Ishikawa (cell line): ENCODE measurements at regions not wholly inside any gene's neighbourhood (a gene's known extent, or its start where the extent isn't known, plus 50 kb on each side); places are given as distances from the start of the nearest gene placed in this dataset.

Experiments used
- EP300 ChIP-seq: IDR thresholded peaks from 2 replicates; pipeline ENCODE4 v1.6.1; 2012; ENCODE audit warnings: borderline replicate concordance
- FOXM1 ChIP-seq: IDR thresholded peaks from 2 replicates; pipeline ENCODE4 v1.6.1; 2012; ENCODE audit warnings: low read depth, borderline replicate concordance
- MAX ChIP-seq: IDR thresholded peaks from 2 replicates; pipeline ENCODE4 v1.6.1; 2012
- TAF1 ChIP-seq: IDR thresholded peaks from 2 replicates; pipeline ENCODE4 v1.6.1; 2012; ENCODE audit warnings: low read depth, mild to moderate bottlenecking
- TCF12 ChIP-seq: IDR thresholded peaks from 2 replicates; pipeline ENCODE4 v1.6.1; 2012; ENCODE audit warnings: low read depth
- TEAD4 ChIP-seq: IDR thresholded peaks from 2 replicates; pipeline ENCODE4 v1.6.1; 2012
- YY1 ChIP-seq: IDR thresholded peaks from 2 replicates; pipeline ENCODE4 v1.6.1; 2012; ENCODE audit warnings: low read depth
- TF ChIP-seq, protein P1 (sequence below): IDR thresholded peaks from 2 replicates; pipeline ENCODE4 v1.6.1; 2012; ENCODE audit warnings: low read depth, mild to moderate bottlenecking
- TF ChIP-seq, protein P2 (sequence below): IDR thresholded peaks from 2 replicates; pipeline ENCODE4 v1.6.1; 2012

DNA sequence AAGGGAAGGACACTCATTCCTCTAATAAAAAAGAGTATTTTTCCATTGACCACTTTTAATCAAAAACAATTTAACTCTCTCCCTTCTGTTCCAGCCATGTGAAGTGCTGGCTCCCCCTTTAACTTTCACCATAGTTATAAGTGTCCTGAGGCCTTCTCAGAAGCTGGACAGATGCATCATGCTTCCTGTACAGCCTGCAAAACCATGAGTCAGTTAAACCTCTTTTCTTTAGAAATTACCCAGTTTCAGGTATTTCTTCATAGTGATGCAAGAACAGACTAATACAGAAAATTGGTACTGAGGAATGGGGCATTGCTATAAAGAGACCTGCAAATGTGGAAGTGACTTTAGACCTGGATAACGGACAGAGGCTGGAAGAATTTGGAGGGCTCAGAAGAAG, 643.6 kb upstream of the DDX18 start:
- TF ChIP-seq EP300 (no peak), FOXM1 (no peak), YY1 (no peak), TAF1 (no peak), TEAD4 (no peak), TCF12 (no peak), MAX (no peak)
- TF ChIP-seq, protein P1, sequence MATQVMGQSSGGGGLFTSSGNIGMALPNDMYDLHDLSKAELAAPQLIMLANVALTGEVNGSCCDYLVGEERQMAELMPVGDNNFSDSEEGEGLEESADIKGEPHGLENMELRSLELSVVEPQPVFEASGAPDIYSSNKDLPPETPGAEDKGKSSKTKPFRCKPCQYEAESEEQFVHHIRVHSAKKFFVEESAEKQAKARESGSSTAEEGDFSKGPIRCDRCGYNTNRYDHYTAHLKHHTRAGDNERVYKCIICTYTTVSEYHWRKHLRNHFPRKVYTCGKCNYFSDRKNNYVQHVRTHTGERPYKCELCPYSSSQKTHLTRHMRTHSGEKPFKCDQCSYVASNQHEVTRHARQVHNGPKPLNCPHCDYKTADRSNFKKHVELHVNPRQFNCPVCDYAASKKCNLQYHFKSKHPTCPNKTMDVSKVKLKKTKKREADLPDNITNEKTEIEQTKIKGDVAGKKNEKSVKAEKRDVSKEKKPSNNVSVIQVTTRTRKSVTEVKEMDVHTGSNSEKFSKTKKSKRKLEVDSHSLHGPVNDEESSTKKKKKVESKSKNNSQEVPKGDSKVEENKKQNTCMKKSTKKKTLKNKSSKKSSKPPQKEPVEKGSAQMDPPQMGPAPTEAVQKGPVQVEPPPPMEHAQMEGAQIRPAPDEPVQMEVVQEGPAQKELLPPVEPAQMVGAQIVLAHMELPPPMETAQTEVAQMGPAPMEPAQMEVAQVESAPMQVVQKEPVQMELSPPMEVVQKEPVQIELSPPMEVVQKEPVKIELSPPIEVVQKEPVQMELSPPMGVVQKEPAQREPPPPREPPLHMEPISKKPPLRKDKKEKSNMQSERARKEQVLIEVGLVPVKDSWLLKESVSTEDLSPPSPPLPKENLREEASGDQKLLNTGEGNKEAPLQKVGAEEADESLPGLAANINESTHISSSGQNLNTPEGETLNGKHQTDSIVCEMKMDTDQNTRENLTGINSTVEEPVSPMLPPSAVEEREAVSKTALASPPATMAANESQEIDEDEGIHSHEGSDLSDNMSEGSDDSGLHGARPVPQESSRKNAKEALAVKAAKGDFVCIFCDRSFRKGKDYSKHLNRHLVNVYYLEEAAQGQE, result no peak
- TF ChIP-seq, protein P2, sequence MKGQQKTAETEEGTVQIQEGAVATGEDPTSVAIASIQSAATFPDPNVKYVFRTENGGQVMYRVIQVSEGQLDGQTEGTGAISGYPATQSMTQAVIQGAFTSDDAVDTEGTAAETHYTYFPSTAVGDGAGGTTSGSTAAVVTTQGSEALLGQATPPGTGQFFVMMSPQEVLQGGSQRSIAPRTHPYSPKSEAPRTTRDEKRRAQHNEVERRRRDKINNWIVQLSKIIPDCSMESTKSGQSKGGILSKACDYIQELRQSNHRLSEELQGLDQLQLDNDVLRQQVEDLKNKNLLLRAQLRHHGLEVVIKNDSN, result no peak
